SK-N-SH treated with all-trans-retinoic acid at 6 μM for 48 hours (cell line): ENCODE measurements at regions not wholly inside any gene's neighbourhood (a gene's known extent, or its start where the extent isn't known, plus 50 kb on each side); places are given as distances from the start of the nearest gene placed in this dataset.

Experiments used
- ATAC-seq: fragments of 200-7000 bp; cut with Tn5 transposase; 3 replicates; pipeline ENCODE4 v1.9.1; 2020; ENCODE audit warnings: mild to moderate bottlenecking, moderate library complexity
- BACH2 ChIP-seq: fragments of 250-450 bp; sonication (Bioruptor Pico); IDR thresholded peaks from 2 replicates; pipeline ENCODE4 v1.9.0; 2021; ENCODE audit warnings: mild to moderate bottlenecking, borderline replicate concordance
- CREB5 ChIP-seq: fragments of 250-450 bp; sonication (Bioruptor Pico); IDR thresholded peaks from 2 replicates; pipeline ENCODE4 v1.5.1; 2020; ENCODE audit warnings: low read depth, mild to moderate bottlenecking, moderate library complexity
- CSDC2 ChIP-seq: fragments of 250-450 bp; sonication (Bioruptor Pico); IDR thresholded peaks from 2 replicates; pipeline ENCODE4 v1.5.0; 2020; ENCODE audit warnings: mild to moderate bottlenecking, moderate library complexity
- CSRNP3 ChIP-seq: fragments of 250-450 bp; sonication (Bioruptor Pico); IDR thresholded peaks from 2 replicates; pipeline ENCODE4 v1.5.1; 2021; ENCODE audit warnings: mild to moderate bottlenecking, moderate library complexity
- ESRRG ChIP-seq: fragments of 250-450 bp; sonication (Bioruptor Pico); IDR thresholded peaks from 2 replicates; pipeline ENCODE4 v1.6.1; 2021; ENCODE audit warnings: mild to moderate bottlenecking
- GLIS3 ChIP-seq: fragments of 250-450 bp; sonication (Bioruptor Pico); IDR thresholded peaks from 2 replicates; pipeline ENCODE4 v1.5.0; 2020; ENCODE audit warnings: mild to moderate bottlenecking, moderate library complexity
- ISL1 ChIP-seq: fragments of 250-450 bp; sonication (Bioruptor Pico); IDR thresholded peaks from 2 replicates; pipeline ENCODE4 v2.1.2; 2022; ENCODE audit warnings: mild to moderate bottlenecking, moderate library complexity
- OSR1 ChIP-seq: fragments of 250-450 bp; sonication (Bioruptor Pico); IDR thresholded peaks from 2 replicates; pipeline ENCODE4 v1.8.0; 2022; ENCODE audit warnings: moderate library complexity, mild to moderate bottlenecking, inconsistent platforms
- PATZ1 ChIP-seq: fragments of 250-450 bp; sonication (Bioruptor Pico); IDR thresholded peaks from 2 replicates; pipeline ENCODE4 v1.8.0; 2020; ENCODE audit warnings: mild to moderate bottlenecking, moderate library complexity, borderline replicate concordance
- POU6F1 ChIP-seq: fragments of 250-450 bp; sonication (Bioruptor Pico); IDR thresholded peaks from 2 replicates; pipeline ENCODE4 v1.8.0; 2021; ENCODE audit warnings: low read depth, mild to moderate bottlenecking, moderate library complexity, borderline replicate concordance
- PPARA ChIP-seq: fragments of 250-450 bp; sonication (Bioruptor Pico); IDR thresholded peaks from 2 replicates; pipeline ENCODE4 v1.5.0; 2020; ENCODE audit warnings: mild to moderate bottlenecking, borderline replicate concordance
- RARB ChIP-seq: fragments of 250-450 bp; sonication (Bioruptor Pico); IDR thresholded peaks from 2 replicates; pipeline ENCODE4 v1.8.0; 2021; ENCODE audit warnings: mild to moderate bottlenecking, moderate library complexity
- SNAI2 ChIP-seq: fragments of 250-450 bp; sonication (Bioruptor Pico); IDR thresholded peaks from 2 replicates; pipeline ENCODE4 v1.5.0; 2020; ENCODE audit warnings: mild to moderate bottlenecking, moderate library complexity
- TCF4 ChIP-seq: fragments of 250-450 bp; sonication (Bioruptor Pico); IDR thresholded peaks from 2 replicates; pipeline ENCODE4 v1.8.0; 2021; ENCODE audit warnings: mild to moderate bottlenecking, moderate library complexity, borderline replicate concordance
- TOX ChIP-seq: fragments of 250-450 bp; sonication (Bioruptor Pico); IDR thresholded peaks from 2 replicates; pipeline ENCODE4 v1.8.0; 2021; ENCODE audit warnings: mild to moderate bottlenecking, moderate library complexity, borderline replicate concordance
- ZFP30 ChIP-seq: fragments of 450-650 bp; formaldehyde crosslinking; IDR thresholded peaks from 2 replicates; pipeline ENCODE4 v1.5.0; 2022; ENCODE audit warnings: mild to moderate bottlenecking, moderate library complexity
- ZNF565 ChIP-seq: fragments of 450-650 bp; formaldehyde crosslinking; conservative IDR thresholded peaks from 2 replicates; pipeline ENCODE4 v1.5.0; 2020; ENCODE audit warnings: low read depth, mild to moderate bottlenecking, moderate library complexity
- ZNF70 ChIP-seq: fragments of 450-650 bp; formaldehyde crosslinking; IDR thresholded peaks from 2 replicates; pipeline ENCODE4 v1.5.0; 2020; ENCODE audit warnings: mild to moderate bottlenecking, moderate library complexity
- ZNF8 ChIP-seq: fragments of 450-650 bp; formaldehyde crosslinking; IDR thresholded peaks from 2 replicates; pipeline ENCODE4 v1.5.0; 2020; ENCODE audit warnings: mild to moderate bottlenecking, moderate library complexity

GRCh38 chr10:128661404-128662197 lies 535.4 kb upstream of the MKI67 start:
- no peak for ATAC-seq
- TF ChIP-seq ISL1, result no peak

- ATAC-seq, result no peak
- no peak for TF ChIP-seq PPARA (CRISPR knock-in tag)
- TF ChIP-seq SNAI2 (CRISPR knock-in tag), result no peak
- TF ChIP-seq CSRNP3 (CRISPR knock-in tag), result no peak
Observed at GRCh38 chr10:128662520-128662919, 536.3 kb upstream of the MKI67 start.

- no peak for ATAC-seq
- TF ChIP-seq CSDC2 (CRISPR knock-in tag), result no peak
- TF ChIP-seq ZNF565 (CRISPR knock-in tag), result no peak
- TF ChIP-seq BACH2 (CRISPR knock-in tag), result no peak
- TF ChIP-seq POU6F1 (CRISPR knock-in tag), result no peak
- TF ChIP-seq GLIS3, result no peak
- no peak for TF ChIP-seq ZFP30 (CRISPR knock-in tag)
- TF ChIP-seq SNAI2 (CRISPR knock-in tag), result no peak
- TF ChIP-seq ZNF8 (CRISPR knock-in tag), result no peak
- TF ChIP-seq CREB5 (CRISPR knock-in tag), result no peak
- TF ChIP-seq ESRRG (CRISPR knock-in tag), result no peak
- no peak for TF ChIP-seq TOX (CRISPR knock-in tag)
- no peak for TF ChIP-seq ZNF70 (CRISPR knock-in tag)
- no peak for TF ChIP-seq PATZ1 (CRISPR knock-in tag)
- TF ChIP-seq OSR1 (CRISPR knock-in tag), result no peak
Observed at GRCh38 chr10:128664729-128665128, 538.5 kb upstream of the MKI67 start.

- no peak for TF ChIP-seq RARB (CRISPR knock-in tag)
- TF ChIP-seq TCF4 (CRISPR knock-in tag), result no peak
- no peak for TF ChIP-seq ISL1
- no peak for TF ChIP-seq POU6F1 (CRISPR knock-in tag)
- no peak for TF ChIP-seq PATZ1 (CRISPR knock-in tag)
- no peak for ATAC-seq
Observed at GRCh38 chr10:128675405-128675804, 549.2 kb upstream of the MKI67 start.
